ENCODE measurements at regions not wholly inside any gene's neighbourhood (a gene's known extent, or its start where the extent isn't known, plus 50 kb on each side); places are given as distances from the start of the nearest gene placed in this dataset.

DNA sequence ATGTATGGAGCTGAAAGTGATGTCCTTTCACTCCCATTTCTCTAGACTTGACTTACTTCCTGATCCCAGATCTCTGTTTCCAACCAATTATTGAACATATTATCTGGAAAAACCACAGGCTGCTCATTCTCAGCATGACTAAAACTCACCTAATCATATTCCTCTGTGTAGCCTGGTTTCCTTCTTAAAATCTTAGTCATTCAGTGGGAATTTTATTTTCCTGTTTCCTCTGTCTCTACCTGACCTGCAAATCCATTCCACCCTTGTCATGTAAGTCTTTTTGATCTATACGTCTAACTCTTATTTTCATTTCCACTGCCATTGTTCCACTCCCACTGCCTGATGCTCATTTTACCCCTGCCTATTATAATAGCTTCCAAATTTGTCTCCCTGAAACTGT is 67.9 kb upstream of the APOBEC4 start:
- no peak for ATAC-seq
- Histone ChIP-seq H2AFZ (no peak overlapping the region), H3K4me3 (no peak overlapping the region), H3K79me2 (replicated peaks; ENCODE audit: insufficient read depth) (no peaks in the 10 kb centered on the region), H3K27ac (ENCODE audit: low read depth) (no peak overlapping the region), H4K20me1 (replicated peaks; ENCODE audit: insufficient read depth) (no peaks in the 10 kb centered on the region), H3K4me2 (no peak overlapping the region), H3K4me1 (ENCODE audit: insufficient read depth) (peaks cover 8% of the 10 kb centered on the region; the same call in 1 of the 2 replicates), H3K27me3 (ENCODE audit: insufficient read depth) (no peaks in the 10 kb centered on the region), H3K36me3 (ENCODE audit: insufficient read depth) (no peaks in the 10 kb centered on the region), H3F3A (replicated peaks; ENCODE audit: low read depth) (no peaks in the 10 kb centered on the region), H3K9me2 (ENCODE audit: insufficient read depth) (peaks cover 3% of the 10 kb centered on the region; the same call in 1 of the 2 replicates)
- no peaks in the 10 kb centered on the region for H3K36me3 Mint-ChIP-seq (ENCODE audit: low read depth)
- no peak for DNase-seq (ENCODE audit: low spot score)
- no peak overlapping the region for H3K4me3 Mint-ChIP-seq
- H3K27ac Mint-ChIP-seq = no peak overlapping the region
- no peaks in the 10 kb centered on the region for H3K27me3 Mint-ChIP-seq (ENCODE audit: insufficient read depth, low read depth, poor library complexity)
- peaks cover 4% of the 10 kb centered on the region; the same call in 2 of the 3 replicates for H3K4me1 Mint-ChIP-seq
- TF ChIP-seq STAT1 (IDR thresholded peaks at IDR 0.05; ENCODE audit: unreplicated experiment) (no peak), JUNB (IDR thresholded peaks at IDR 0.05; ENCODE audit: unreplicated experiment) (no peak), ZNF114 (CRISPR knock-in tag; IDR thresholded peaks at IDR 0.05) (no peak), EZH2 (IDR thresholded peaks at IDR 0.05; ENCODE audit: low read depth, unreplicated experiment) (no peak), ZNF331 (CRISPR knock-in tag; IDR thresholded peaks at IDR 0.05; ENCODE audit: low read depth) (no peak), POLR2AphosphoS5 (IDR thresholded peaks at IDR 0.05; ENCODE audit: low read depth) (no peak)
- TF ChIP-seq, protein P1, sequence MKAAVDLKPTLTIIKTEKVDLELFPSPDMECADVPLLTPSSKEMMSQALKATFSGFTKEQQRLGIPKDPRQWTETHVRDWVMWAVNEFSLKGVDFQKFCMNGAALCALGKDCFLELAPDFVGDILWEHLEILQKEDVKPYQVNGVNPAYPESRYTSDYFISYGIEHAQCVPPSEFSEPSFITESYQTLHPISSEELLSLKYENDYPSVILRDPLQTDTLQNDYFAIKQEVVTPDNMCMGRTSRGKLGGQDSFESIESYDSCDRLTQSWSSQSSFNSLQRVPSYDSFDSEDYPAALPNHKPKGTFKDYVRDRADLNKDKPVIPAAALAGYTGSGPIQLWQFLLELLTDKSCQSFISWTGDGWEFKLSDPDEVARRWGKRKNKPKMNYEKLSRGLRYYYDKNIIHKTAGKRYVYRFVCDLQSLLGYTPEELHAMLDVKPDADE (IDR thresholded peaks at IDR 0.05) = no peak
- TF ChIP-seq, protein P2, sequence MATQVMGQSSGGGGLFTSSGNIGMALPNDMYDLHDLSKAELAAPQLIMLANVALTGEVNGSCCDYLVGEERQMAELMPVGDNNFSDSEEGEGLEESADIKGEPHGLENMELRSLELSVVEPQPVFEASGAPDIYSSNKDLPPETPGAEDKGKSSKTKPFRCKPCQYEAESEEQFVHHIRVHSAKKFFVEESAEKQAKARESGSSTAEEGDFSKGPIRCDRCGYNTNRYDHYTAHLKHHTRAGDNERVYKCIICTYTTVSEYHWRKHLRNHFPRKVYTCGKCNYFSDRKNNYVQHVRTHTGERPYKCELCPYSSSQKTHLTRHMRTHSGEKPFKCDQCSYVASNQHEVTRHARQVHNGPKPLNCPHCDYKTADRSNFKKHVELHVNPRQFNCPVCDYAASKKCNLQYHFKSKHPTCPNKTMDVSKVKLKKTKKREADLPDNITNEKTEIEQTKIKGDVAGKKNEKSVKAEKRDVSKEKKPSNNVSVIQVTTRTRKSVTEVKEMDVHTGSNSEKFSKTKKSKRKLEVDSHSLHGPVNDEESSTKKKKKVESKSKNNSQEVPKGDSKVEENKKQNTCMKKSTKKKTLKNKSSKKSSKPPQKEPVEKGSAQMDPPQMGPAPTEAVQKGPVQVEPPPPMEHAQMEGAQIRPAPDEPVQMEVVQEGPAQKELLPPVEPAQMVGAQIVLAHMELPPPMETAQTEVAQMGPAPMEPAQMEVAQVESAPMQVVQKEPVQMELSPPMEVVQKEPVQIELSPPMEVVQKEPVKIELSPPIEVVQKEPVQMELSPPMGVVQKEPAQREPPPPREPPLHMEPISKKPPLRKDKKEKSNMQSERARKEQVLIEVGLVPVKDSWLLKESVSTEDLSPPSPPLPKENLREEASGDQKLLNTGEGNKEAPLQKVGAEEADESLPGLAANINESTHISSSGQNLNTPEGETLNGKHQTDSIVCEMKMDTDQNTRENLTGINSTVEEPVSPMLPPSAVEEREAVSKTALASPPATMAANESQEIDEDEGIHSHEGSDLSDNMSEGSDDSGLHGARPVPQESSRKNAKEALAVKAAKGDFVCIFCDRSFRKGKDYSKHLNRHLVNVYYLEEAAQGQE (IDR thresholded peaks at IDR 0.05; ENCODE audit: unreplicated experiment) = no peak
- no peaks in the 10 kb centered on the region for H3K9me3 Mint-ChIP-seq

GRCh38 chr1:183720028-183720427 is 66.9 kb upstream of the APOBEC4 start:
- no peaks in the 10 kb centered on the region for H3K27me3 Mint-ChIP-seq (ENCODE audit: insufficient read depth, low read depth, poor library complexity)
- ATAC-seq = no peak
- H3K4me1 Mint-ChIP-seq = peaks cover 4% of the 10 kb centered on the region; the same call in 2 of the 3 replicates
- H3K4me3 Mint-ChIP-seq = no peak overlapping the region
- H3K4me3 ChIP-seq = no peak overlapping the region
- H3F3A ChIP-seq (replicated peaks; ENCODE audit: low read depth) = no peaks in the 10 kb centered on the region
- no peak overlapping the region for H2AFZ ChIP-seq
- no peak overlapping the region for H3K4me2 ChIP-seq
- no peaks in the 10 kb centered on the region for H3K79me2 ChIP-seq (replicated peaks; ENCODE audit: insufficient read depth)
- peaks cover 3% of the 10 kb centered on the region; the same call in 1 of the 2 replicates for H3K9me2 ChIP-seq (ENCODE audit: insufficient read depth)
- DNase-seq (ENCODE audit: low spot score) = no peak
- no peaks in the 10 kb centered on the region for H3K9me3 Mint-ChIP-seq
- peaks cover 8% of the 10 kb centered on the region; the same call in 1 of the 2 replicates for H3K4me1 ChIP-seq (ENCODE audit: insufficient read depth)
- TF ChIP-seq, protein P1 (IDR thresholded peaks at IDR 0.05) = no peak
- no peak for TF ChIP-seq ZNF331 (CRISPR knock-in tag; IDR thresholded peaks at IDR 0.05; ENCODE audit: low read depth)
- TF ChIP-seq NANOG (IDR thresholded peaks at IDR 0.05; ENCODE audit: borderline replicate concordance) = no peak
- no peak for TF ChIP-seq ZNF114 (CRISPR knock-in tag; IDR thresholded peaks at IDR 0.05)
- no peak for TF ChIP-seq STAT1 (IDR thresholded peaks at IDR 0.05; ENCODE audit: unreplicated experiment)
- TF ChIP-seq POLR2AphosphoS5 (IDR thresholded peaks at IDR 0.05; ENCODE audit: low read depth) = no peak
- no peaks in the 10 kb centered on the region for H4K20me1 ChIP-seq (replicated peaks; ENCODE audit: insufficient read depth)
- no peak overlapping the region for H3K27ac ChIP-seq (ENCODE audit: low read depth)
- H3K27me3 ChIP-seq (ENCODE audit: insufficient read depth) = no peaks in the 10 kb centered on the region
- no peak overlapping the region for H3K27ac Mint-ChIP-seq
- no peaks in the 10 kb centered on the region for H3K36me3 ChIP-seq (ENCODE audit: insufficient read depth)
- no peaks in the 10 kb centered on the region for H3K36me3 Mint-ChIP-seq (ENCODE audit: low read depth)

All from GM23338 (cell line).